GM12874 (cell line): ENCODE measurements at regions not wholly inside any gene's neighbourhood (a gene's known extent, or its start where the extent isn't known, plus 50 kb on each side); places are given as distances from the start of the nearest gene placed in this dataset.

Experiments used
- CTCF ChIP-seq: IDR thresholded peaks from 2 replicates; pipeline ENCODE4 v1.5.1; 2011; ENCODE audit warnings: low read depth, mild to moderate bottlenecking, control low read depth, low read length, moderate library complexity; ENCODE audit not compliant: insufficient read depth

GRCh38 chr6:113739041-113739655 lies 118.0 kb upstream of the MARCKS start:
- no peak for TF ChIP-seq CTCF

GRCh38 chr6:113741651-113742050 lies 115.5 kb upstream of the MARCKS start:
- no peak for TF ChIP-seq CTCF

GRCh38 chr6:113742342-113742741 lies 114.8 kb upstream of the MARCKS start:
- TF ChIP-seq CTCF: no peak

GRCh38 chr6:113744861-113745260 lies 112.3 kb upstream of the MARCKS start:
- TF ChIP-seq CTCF: no peak

GRCh38 chr6:113750151-113750855 lies 106.8 kb upstream of the MARCKS start:
- TF ChIP-seq CTCF: no peak

GRCh38 chr6:113754291-113754690 lies 102.9 kb upstream of the MARCKS start:
- TF ChIP-seq CTCF: no peak

GRCh38 chr6:113755449-113756289 lies 101.5 kb upstream of the MARCKS start:
- no peak for TF ChIP-seq CTCF
